ENCODE measurements at regions not wholly inside any gene's neighbourhood (a gene's known extent, or its start where the extent isn't known, plus 50 kb on each side); places are given as distances from the start of the nearest gene placed in this dataset.

- TF ChIP-seq SIN3A (IDR thresholded peaks at IDR 0.05; ENCODE audit: borderline replicate concordance, insufficient read depth, low read depth, low read length) (no peak), REST (IDR thresholded peaks at IDR 0.05; ENCODE audit: insufficient read depth in 1 of 2, low read depth in 2 of 2, low read length in 1 of 2) (no peak), POLR2AphosphoS5 (IDR thresholded peaks at IDR 0.05; ENCODE audit: low read depth, low read length) (no peak), CTCF (IDR thresholded peaks at IDR 0.05) (no peak), TCF7L2 (IDR thresholded peaks at IDR 0.05; ENCODE audit: low read depth, low read length) (no peak)
- CTCF ChIA-PET, result no interaction called here
- in situ Hi-C loops (cut with HindIII; ENCODE audit: low pct_unique_long_range_greater_than_20kb, low sequenced_read_pairs) (no loop called here), intact Hi-C loops (cut with micrococcal nuclease; ENCODE audit: unreplicated experiment) (no loop called here)
- no TSS peak for BruUV-seq (replicated peaks)
- Histone ChIP-seq H3K4me3 (ENCODE audit: low read depth in 2 of 2, low read length in 2 of 2) (no peak overlapping the region), H3K9me3 (ENCODE audit: control insufficient read depth, insufficient read depth, low read depth, low read length) (no peaks in the 10 kb centered on the region), H3K4me1 (ENCODE audit: control insufficient read depth, insufficient read depth, low read length) (no peaks in the 10 kb centered on the region), H3K36me3 (ENCODE audit: control insufficient read depth, insufficient read depth, low read length) (no peaks in the 10 kb centered on the region; the same call in 1 of the 2 replicates), H3K27me3 (ENCODE audit: control insufficient read depth, insufficient read depth, low read length) (no peaks in the 10 kb centered on the region), H3K27ac (ENCODE audit: low read length) (no peak overlapping the region)
- DNase-seq (ENCODE audit: low read depth, low spot score), result no peak
- no peak for ATAC-seq
- POLR2A ChIA-PET, result no interaction called here
Observed at GRCh38 chr15:81492331-81492968, 118.4 kb upstream of the TMC3 start.

- Histone ChIP-seq H3K36me3 (ENCODE audit: control insufficient read depth, insufficient read depth, low read length) (no peaks in the 10 kb centered on the region; the same call in 1 of the 2 replicates), H3K27ac (ENCODE audit: low read length) (no peak overlapping the region), H3K4me1 (ENCODE audit: control insufficient read depth, insufficient read depth, low read length) (no peaks in the 10 kb centered on the region), H3K4me3 (ENCODE audit: low read depth in 2 of 2, low read length in 2 of 2) (no peak overlapping the region), H3K27me3 (ENCODE audit: control insufficient read depth, insufficient read depth, low read length) (no peaks in the 10 kb centered on the region), H3K9me3 (ENCODE audit: control insufficient read depth, insufficient read depth, low read depth, low read length) (no peaks in the 10 kb centered on the region)
- ATAC-seq (no peak), DNase-seq (ENCODE audit: low read depth, low spot score) (no peak)
- ChIA-PET POLR2A (no interaction called here), CTCF (no interaction called here)
- intact Hi-C loops (cut with micrococcal nuclease; ENCODE audit: unreplicated experiment), result no loop called here
- TF ChIP-seq REST (IDR thresholded peaks at IDR 0.05; ENCODE audit: insufficient read depth in 1 of 2, low read depth in 2 of 2, low read length in 1 of 2) (no peak), TCF7L2 (IDR thresholded peaks at IDR 0.05; ENCODE audit: low read depth, low read length) (no peak), SIN3A (IDR thresholded peaks at IDR 0.05; ENCODE audit: borderline replicate concordance, insufficient read depth, low read depth, low read length) (no peak)
- in situ Hi-C loops (cut with HindIII; ENCODE audit: low pct_unique_long_range_greater_than_20kb, low sequenced_read_pairs), result no loop called here
- no TSS peak for BruUV-seq (replicated peaks)
Observed at GRCh38 chr15:81491414-81492096, 117.5 kb upstream of the TMC3 start.
